ENCODE measurements at regions not wholly inside any gene's neighbourhood (a gene's known extent, or its start where the extent isn't known, plus 50 kb on each side); places are given as distances from the start of the nearest gene placed in this dataset.

- POLR2A ChIA-PET (ENCODE audit: unreplicated experiment), result no interaction called here
- H2BK20ac ChIP-seq (ENCODE audit: low read depth, low read length), result no peak overlapping the region
- WGBS, 2 experiments (ENCODE audit: extremely low coverage in 2 of 2, insufficient read length in 1 of 2), result 95% methylated on average over 4 of the region's 7 CpGs; no CpG with 5 or more reads in 1 of the 2 experiments
- dilution Hi-C loops (cut with HindIII; ENCODE audit: low sequenced_read_pairs, unreplicated experiment) (no loop called here), in situ Hi-C loops (cut with MboI; ENCODE audit: low sequenced_read_pairs) (no loop called here), intact Hi-C loops (cut with micrococcal nuclease) (no loop called here)
- no peak overlapping the region for H3K4me3 ChIP-seq (ENCODE audit: insufficient read depth, low read depth, low read length)
- no peak for DNase-seq
- H3K79me1 ChIP-seq (ENCODE audit: low read depth in 1 of 2, low read length in 2 of 2), result no peaks in the 10 kb centered on the region
- no peak overlapping the region for H2AK5ac ChIP-seq (ENCODE audit: low read depth, low read length)
- H3K56ac ChIP-seq (ENCODE audit: extremely low read depth, insufficient read depth, low read length), result no peak overlapping the region
- CTCF ChIA-PET, result no interaction called here
- H3K27me3 ChIP-seq (ENCODE audit: control insufficient read depth, insufficient read depth, low read length), result peaks cover 10% of the 10 kb centered on the region
- H2BK5ac ChIP-seq (ENCODE audit: low read depth, low read length, poor library complexity, severe bottlenecking), result no peak overlapping the region
- no peak overlapping the region for H3K4ac ChIP-seq (ENCODE audit: low read depth, low read length)
- H4K91ac ChIP-seq (ENCODE audit: insufficient read depth, low read depth, low read length), result no peak overlapping the region
- no peaks in the 10 kb centered on the region for H4K20me1 ChIP-seq (ENCODE audit: insufficient read depth, low read length)
- no peak overlapping the region for H3K9ac ChIP-seq (ENCODE audit: low read depth, low read length)
- no peak overlapping the region for H2AFZ ChIP-seq (replicated peaks; ENCODE audit: low read length, poor library complexity)
- no peak for ATAC-seq (ENCODE audit: low read depth)
- BruUV-seq (replicated peaks), result no TSS peak
- no peak overlapping the region for H3K27ac ChIP-seq (ENCODE audit: insufficient read depth, low read length)
- TF ChIP-seq MXI1 (IDR thresholded peaks at IDR 0.05; ENCODE audit: borderline replicate concordance, low read depth, low read length), result no peak
- TF ChIP-seq CTCF (conservative IDR thresholded peaks at IDR 0.05; ENCODE audit: low read depth, low read length), result no peak
- TF ChIP-seq SMC3 (IDR thresholded peaks at IDR 0.05; ENCODE audit: low read depth, low read length), result no peak
- TF ChIP-seq RAD21 (IDR thresholded peaks at IDR 0.05; ENCODE audit: low read length), result no peak
- no peak for TF ChIP-seq CEBPB (IDR thresholded peaks at IDR 0.05; ENCODE audit: low read depth, low read length)
- no peak for TF ChIP-seq USF2 (IDR thresholded peaks at IDR 0.05; ENCODE audit: low read depth, low read length)
- no peak for TF ChIP-seq CHD1 (IDR thresholded peaks at IDR 0.05; ENCODE audit: low read depth, low read length)
- no peak for TF ChIP-seq POLR2A (IDR thresholded peaks at IDR 0.05; ENCODE audit: low read depth, low read length)
- no peak for TF ChIP-seq RCOR1 (IDR thresholded peaks at IDR 0.05; ENCODE audit: insufficient replicate concordance, low read length)
- no peak for TF ChIP-seq ELK1 (IDR thresholded peaks at IDR 0.05; ENCODE audit: borderline replicate concordance, low read depth, low read length)
- no peak for TF ChIP-seq MAZ (IDR thresholded peaks at IDR 0.05; ENCODE audit: borderline replicate concordance, low read depth, low read length)
- no peak for TF ChIP-seq RFX5 (IDR thresholded peaks at IDR 0.05; ENCODE audit: low read depth, low read length)
- no peak for TF ChIP-seq MAFK (IDR thresholded peaks at IDR 0.05; ENCODE audit: low read depth, low read length)
- TF ChIP-seq BHLHE40 (IDR thresholded peaks at IDR 0.05; ENCODE audit: low read depth, low read length), result no peak
- no peak for TF ChIP-seq NFE2L2 (IDR thresholded peaks at IDR 0.05; ENCODE audit: low read depth, low read length)
- TF ChIP-seq FOS (IDR thresholded peaks at IDR 0.05; ENCODE audit: low read depth, low read length), result no peak
- H2BK120ac ChIP-seq (ENCODE audit: low read depth, low read length), result no peak overlapping the region
- H4K5ac ChIP-seq (ENCODE audit: low read depth, low read length), result no peak overlapping the region
- no peaks in the 10 kb centered on the region for H3K9me1 ChIP-seq (ENCODE audit: insufficient read depth, low read length)
- no peak overlapping the region for H2AK9ac ChIP-seq (replicated peaks; ENCODE audit: low read depth, low read length, poor library complexity)
- H3K18ac ChIP-seq (ENCODE audit: low read depth, low read length), result no peak overlapping the region
- no peak overlapping the region for H3K14ac ChIP-seq (replicated peaks; ENCODE audit: low read depth, low read length)
- no peak overlapping the region for H2BK15ac ChIP-seq (ENCODE audit: low read depth, low read length)
- no peaks in the 10 kb centered on the region for H3K9me3 ChIP-seq (ENCODE audit: control insufficient read depth, insufficient read depth, low read length)
- H3K36me3 ChIP-seq (ENCODE audit: control insufficient read depth, insufficient read depth, low read length), result no peaks in the 10 kb centered on the region
- H3K4me1 ChIP-seq (ENCODE audit: control insufficient read depth, insufficient read depth, low read length), result peaks cover 3% of the 10 kb centered on the region; the same call in 1 of the 2 replicates
- no peak overlapping the region for H3K23ac ChIP-seq (ENCODE audit: low read depth, low read length)
- H4K8ac ChIP-seq (ENCODE audit: low read depth in 2 of 2, low read length in 2 of 2), result no peak overlapping the region
- no peak overlapping the region for H3K4me2 ChIP-seq (ENCODE audit: low read depth, low read length)
Measured at GRCh38 chr3:72582963-72583362, 265.3 kb downstream of the SHQ1 start.

All from IMR-90 (cell line).